C4-2B (cell line): ENCODE measurements at regions not wholly inside any gene's neighbourhood (a gene's known extent, or its start where the extent isn't known, plus 50 kb on each side); places are given as distances from the start of the nearest gene placed in this dataset.

ENCODE experiments used
- H3K27ac ChIP-seq: fragments of 450-650 bp; 2 replicates; pipeline ENCODE4 v1.5.1; 2017
- ZFX ChIP-seq: fragments of 450-650 bp; IDR thresholded peaks from 2 replicates; pipeline ENCODE4 v1.6.1; 2017
- TF ChIP-seq, protein P1 (sequence below): fragments of 450-650 bp; conservative IDR thresholded peaks from 2 replicates; pipeline ENCODE4 v1.5.1; 2017; ENCODE audit warnings: mild to moderate bottlenecking

DNA sequence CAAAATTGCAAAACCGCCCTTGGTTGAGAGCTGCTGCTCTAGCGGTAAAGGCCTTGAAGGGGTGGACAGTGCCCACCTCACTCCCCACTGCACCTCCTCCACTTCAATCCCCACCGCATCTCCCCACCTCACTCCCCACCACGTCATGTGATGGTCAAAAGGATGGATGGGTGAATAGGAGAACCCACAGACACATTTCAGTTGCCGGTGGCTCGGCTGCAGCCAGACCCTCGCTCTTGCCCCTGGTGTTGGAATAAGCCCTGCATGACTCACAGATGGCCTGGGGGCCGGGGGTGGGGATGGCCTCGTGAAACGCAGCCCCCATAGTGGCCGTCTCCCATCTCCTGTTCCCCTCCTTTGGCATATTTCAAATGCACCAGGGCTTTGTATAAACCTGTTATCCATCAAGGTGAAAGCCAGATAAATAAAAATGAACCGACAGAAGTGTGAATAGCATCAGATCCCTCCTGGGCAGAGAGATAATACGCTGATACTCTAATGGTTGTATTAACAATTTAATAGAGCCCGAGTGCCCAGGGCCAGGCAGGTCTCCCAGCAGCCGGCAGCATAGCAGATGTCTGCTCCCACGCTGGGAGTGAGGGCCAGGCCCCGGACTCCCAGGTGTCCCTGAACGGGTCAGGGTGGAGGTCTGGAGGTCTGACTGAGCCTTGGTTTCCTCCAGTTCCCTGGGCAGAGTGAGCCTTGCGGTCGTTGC lies 300.3 kb downstream of the NPHP4 start:
- TF ChIP-seq, protein P1, sequence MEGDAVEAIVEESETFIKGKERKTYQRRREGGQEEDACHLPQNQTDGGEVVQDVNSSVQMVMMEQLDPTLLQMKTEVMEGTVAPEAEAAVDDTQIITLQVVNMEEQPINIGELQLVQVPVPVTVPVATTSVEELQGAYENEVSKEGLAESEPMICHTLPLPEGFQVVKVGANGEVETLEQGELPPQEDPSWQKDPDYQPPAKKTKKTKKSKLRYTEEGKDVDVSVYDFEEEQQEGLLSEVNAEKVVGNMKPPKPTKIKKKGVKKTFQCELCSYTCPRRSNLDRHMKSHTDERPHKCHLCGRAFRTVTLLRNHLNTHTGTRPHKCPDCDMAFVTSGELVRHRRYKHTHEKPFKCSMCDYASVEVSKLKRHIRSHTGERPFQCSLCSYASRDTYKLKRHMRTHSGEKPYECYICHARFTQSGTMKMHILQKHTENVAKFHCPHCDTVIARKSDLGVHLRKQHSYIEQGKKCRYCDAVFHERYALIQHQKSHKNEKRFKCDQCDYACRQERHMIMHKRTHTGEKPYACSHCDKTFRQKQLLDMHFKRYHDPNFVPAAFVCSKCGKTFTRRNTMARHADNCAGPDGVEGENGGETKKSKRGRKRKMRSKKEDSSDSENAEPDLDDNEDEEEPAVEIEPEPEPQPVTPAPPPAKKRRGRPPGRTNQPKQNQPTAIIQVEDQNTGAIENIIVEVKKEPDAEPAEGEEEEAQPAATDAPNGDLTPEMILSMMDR: no peak
- TF ChIP-seq ZFX: no peak
- H3K27ac ChIP-seq: no peak overlapping the region

DNA sequence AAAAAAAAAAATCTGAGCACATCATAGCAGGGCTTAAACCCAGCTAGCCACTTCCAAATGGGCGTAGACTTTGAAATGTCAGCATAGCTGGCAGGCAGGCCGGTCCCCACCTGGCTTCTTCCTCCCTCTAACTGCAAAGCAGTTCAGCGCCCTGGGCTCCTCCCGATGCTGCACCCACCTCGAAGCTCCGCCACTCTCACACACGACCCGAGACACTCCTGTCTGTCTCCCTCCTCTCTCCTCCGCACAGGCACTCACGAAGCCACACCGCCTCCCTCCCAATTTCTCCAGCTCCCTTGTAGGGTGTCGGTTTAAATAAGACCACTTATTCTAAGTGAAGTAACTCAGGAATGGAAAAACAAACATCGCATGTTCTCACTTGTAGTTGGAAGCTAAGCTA lies 301.3 kb downstream of the NPHP4 start:
- TF ChIP-seq, protein P1: no peak
- TF ChIP-seq ZFX: no peak
- H3K27ac ChIP-seq: no peak overlapping the region

DNA sequence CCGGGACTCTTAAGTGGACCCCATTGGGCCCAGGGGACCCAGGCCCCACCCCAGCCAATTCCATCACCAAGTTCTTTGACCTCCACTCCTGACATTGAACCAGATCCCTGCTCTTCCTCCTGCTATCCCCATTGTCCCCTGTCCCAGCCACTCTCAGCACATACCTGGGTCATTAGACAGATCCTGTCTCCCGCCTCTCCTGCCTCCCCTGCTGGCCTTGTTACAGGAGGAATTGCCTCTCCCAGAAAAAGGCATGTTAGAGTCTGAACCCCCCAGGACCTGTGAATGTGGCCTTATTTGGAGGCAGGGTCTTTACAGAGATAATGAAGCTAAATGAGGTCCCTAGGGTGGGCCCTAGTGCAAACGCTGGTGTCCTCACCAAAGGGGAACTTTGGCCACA lies 301.9 kb downstream of the NPHP4 start:
- TF ChIP-seq, protein P1: no peak
- TF ChIP-seq ZFX: no peak
- no peak overlapping the region for H3K27ac ChIP-seq

DNA sequence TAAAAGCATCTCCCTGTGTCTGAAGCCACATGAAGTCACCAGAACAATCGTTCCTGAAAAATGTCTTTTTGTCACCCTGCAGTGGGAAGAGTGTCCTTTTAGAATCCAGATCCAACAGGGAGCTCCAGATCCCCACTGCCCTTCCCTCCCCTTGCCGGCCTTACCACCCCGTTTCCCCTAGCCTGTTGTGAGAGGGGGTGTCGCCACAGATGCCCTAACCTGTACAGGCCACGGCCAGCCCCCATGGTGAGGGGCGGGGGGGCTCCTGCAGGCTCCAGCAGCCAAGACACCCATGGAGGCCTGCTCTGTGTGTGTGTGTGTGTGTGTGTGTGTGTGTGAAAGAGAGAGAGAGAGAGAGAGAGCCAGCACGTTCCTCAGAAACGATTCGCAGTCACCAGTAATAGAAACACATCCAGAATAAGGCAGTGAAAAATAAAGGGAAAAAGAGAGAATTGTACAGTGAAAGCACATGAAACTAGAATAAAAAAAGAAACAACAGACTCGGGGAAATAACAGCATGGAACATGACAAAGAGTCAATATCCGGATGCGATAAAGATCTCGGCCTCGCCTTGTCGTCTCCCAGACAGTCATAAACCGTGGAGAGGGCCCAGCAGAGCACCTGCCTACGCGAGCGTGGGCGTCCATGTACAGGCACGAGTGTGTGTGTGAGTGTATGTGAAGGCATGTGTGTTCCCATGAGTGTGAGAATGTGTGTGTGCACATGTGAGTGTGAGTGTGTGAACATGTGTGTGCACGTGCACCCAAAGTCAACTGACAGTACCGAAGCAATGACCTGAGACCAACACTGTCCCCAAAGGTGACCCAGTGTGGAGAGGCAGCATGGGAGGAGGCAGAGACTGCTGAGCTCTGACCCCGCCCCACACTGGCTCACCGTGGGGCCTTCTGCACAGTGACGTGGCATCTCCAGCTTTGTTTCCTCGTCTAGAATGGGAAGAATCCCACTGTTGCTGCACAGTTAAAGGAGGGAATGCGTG lies 303.8 kb downstream of the NPHP4 start:
- no peak for TF ChIP-seq ZFX
- TF ChIP-seq, protein P1: no peak
- H3K27ac ChIP-seq: peak overlapping the region; percentile 39

DNA sequence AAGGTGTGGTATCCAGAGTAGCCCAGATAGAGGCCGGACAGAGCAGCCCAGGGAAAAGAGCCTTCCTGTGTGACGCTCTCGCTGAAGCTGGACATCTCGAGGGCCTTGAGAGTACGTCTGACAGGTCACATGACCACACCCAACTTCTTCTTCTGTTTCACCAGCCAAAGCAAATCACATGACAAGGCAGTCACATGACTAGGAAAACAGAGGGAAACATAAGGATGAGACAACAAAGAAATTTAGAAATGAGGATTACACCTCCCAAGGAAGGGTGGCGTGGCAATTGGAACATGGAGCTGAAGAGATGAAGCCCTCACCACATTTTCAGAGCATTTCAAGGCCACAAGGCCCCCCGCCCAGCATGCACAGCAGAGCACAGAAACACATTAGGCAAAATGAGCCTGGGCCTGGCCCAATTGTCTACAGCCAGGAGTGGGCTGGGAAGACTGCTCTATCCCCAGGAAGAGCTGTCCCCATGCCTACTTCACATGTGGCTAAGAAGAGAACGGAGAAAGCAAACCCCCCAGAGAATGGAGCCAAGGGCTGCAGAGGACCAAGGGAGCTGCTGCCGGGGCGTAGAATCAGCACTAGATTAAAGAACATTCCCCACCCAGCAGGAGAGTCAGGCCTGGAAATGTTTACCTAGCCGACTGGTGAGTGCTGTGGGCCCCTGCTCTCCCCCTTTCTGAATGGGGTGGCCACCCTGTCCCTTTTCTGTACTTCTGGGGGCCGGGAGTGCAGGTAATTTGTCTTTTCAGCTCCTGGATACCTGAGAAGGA lies 305.1 kb downstream of the NPHP4 start:
- TF ChIP-seq, protein P1: no peak

DNA sequence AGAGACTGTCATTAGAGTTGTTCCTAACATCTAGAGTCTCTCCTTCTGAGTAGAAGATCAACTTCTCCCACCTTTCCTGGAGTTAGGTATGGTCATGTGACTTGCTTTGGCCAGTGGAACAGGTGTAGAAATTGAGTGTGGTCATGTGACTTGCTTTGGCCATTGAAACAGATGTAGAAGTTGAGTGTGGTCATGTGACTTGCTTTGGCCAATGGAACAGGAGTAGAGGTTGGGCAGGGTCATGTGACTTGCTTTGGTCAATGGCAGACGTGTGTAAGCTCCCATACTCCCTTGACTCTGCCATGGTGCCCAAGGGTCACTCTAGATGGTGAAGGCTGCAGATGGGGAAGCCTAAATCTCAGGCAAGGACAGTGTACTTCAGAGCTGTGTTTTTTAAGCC lies 306.0 kb downstream of the NPHP4 start:
- TF ChIP-seq, protein P1: no peak
- TF ChIP-seq ZFX: no peak
- H3K27ac ChIP-seq: no peak overlapping the region

More for the DNA sequence above, 305.1 kb downstream of the NPHP4 start:
- H3K27ac ChIP-seq: no peak overlapping the region
